ENCODE measurements at regions not wholly inside any gene's neighbourhood (a gene's known extent, or its start where the extent isn't known, plus 50 kb on each side); places are given as distances from the start of the nearest gene placed in this dataset.

DNA sequence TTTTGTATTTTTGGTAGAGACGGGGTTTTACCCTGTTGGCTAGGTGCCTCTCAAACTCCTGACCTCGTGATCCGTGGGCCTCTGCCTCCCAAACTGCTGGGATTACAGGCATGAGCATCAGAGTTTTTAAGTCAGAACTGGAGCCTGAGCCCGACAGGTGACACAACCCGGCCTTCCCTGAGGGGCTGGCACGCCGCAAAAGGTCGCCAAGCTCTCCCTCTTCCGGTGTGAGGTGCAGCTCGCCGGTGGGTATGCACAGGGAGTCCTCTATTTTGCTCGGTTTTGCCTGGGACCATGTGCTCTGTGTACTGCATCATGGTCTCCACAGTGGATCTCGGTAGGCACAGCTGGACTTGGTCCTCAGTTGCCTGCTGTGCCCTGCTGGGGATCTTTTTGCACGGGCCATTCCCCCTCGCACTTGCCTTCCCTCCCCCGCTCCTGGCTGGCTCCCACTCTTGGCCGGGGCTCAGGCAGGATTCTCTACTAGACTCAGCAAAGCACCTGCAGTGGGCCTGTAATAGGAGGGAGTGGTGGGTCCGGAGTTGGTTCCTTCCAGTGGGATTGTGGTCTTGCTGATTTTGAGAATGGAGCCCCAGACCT is 101.2 kb upstream of the KLF13 start:
- intact Hi-C loops (cut with DNase I): loop anchor here in 1 of 10 donors (10.0 kb wide), 1 partner anchor 99 kb away; the partner anchor contains the start of gene KLF13
- whole genome bisulfite sequencing, 2 donors: 84 to 92% methylated on average over 18 of the region's 18 CpGs

GRCh38 chr15:31226021-31226420 is 100.6 kb upstream of the KLF13 start:
- TF ChIP-seq CTCF (IDR thresholded peaks at IDR 0.05): no peak
- intact Hi-C loops (cut with DNase I): loop anchor here in 1 of 10 donors (10.0 kb wide), 1 partner anchor 99 kb away; the partner anchor contains the start of gene KLF13

More for the DNA sequence above, 101.2 kb upstream of the KLF13 start:
- ATAC-seq (no peak), DNase-seq (no peak)
- H3K27ac ChIP-seq: no peak overlapping the region
- H3K9me3 ChIP-seq: no peaks in the 10 kb centered on the region
- H3K36me3 ChIP-seq: no peaks in the 10 kb centered on the region
- no peak overlapping the region for H3K4me3 ChIP-seq
- no peak for TF ChIP-seq CTCF (IDR thresholded peaks at IDR 0.05)
- H3K27me3 ChIP-seq: no peaks in the 10 kb centered on the region
- H3K4me1 ChIP-seq: peaks cover 0 to 49% (median 23%) of the 10 kb centered on the region in 9 donors

GRCh38 chr15:31227235-31227634 is 99.4 kb upstream of the KLF13 start:
- no peak overlapping the region for H3K4me3 ChIP-seq
- ATAC-seq (no peak), DNase-seq (no peak)
- TF ChIP-seq CTCF (IDR thresholded peaks at IDR 0.05): no peak
- intact Hi-C loops (cut with DNase I): loop anchor here in 1 of 10 donors (10.0 kb wide), 1 partner anchor 98 kb away; the partner anchor contains the start of gene KLF13
- WGBS, 2 donors: 82 to 94% methylated on average over 2 of the region's 2 CpGs
- no peak overlapping the region for H3K27ac ChIP-seq
- no peaks in the 10 kb centered on the region for H3K27me3 ChIP-seq
- H3K36me3 ChIP-seq: no peaks in the 10 kb centered on the region
- peaks cover 0 to 39% (median 23%) of the 10 kb centered on the region in 9 donors for H3K4me1 ChIP-seq
- no peaks in the 10 kb centered on the region for H3K9me3 ChIP-seq

More at GRCh38 chr15:31226021-31226420, 100.6 kb upstream of the KLF13 start:
- Histone ChIP-seq H3K4me3 (no peak overlapping the region), H3K27ac (no peak overlapping the region), H3K9me3 (no peaks in the 10 kb centered on the region), H3K27me3 (no peaks in the 10 kb centered on the region), H3K36me3 (no peaks in the 10 kb centered on the region), H3K4me1 (peaks cover 0 to 49% (median 23%) of the 10 kb centered on the region in 9 donors)
- 93 to 95% methylated on average over 9 of the region's 9 CpGs for WGBS, 2 donors
- ATAC-seq (no peak), DNase-seq (no peak)

GRCh38 chr15:31228011-31228484 is 98.6 kb upstream of the KLF13 start:
- no peak for TF ChIP-seq CTCF (IDR thresholded peaks at IDR 0.05)
- no peaks in the 10 kb centered on the region for H3K9me3 ChIP-seq
- H3K36me3 ChIP-seq: no peaks in the 10 kb centered on the region
- no peaks in the 10 kb centered on the region for H3K27me3 ChIP-seq
- no peak overlapping the region for H3K27ac ChIP-seq
- WGBS, 2 donors: 74 to 86% methylated on average over 7 of the region's 7 CpGs
- no peak for ATAC-seq
- DNase-seq: no peak
- H3K4me3 ChIP-seq: no peak overlapping the region
- intact Hi-C loops (cut with DNase I): loop anchor here in 1 of 10 donors (10.0 kb wide), 1 partner anchor 97 kb away; the partner anchor contains the start of gene KLF13
- peaks cover 0 to 31% (median 19%) of the 10 kb centered on the region in 9 donors for H3K4me1 ChIP-seq
